MM.1S (cell line): ENCODE measurements at regions not wholly inside any gene's neighbourhood (a gene's known extent, or its start where the extent isn't known, plus 50 kb on each side); places are given as distances from the start of the nearest gene placed in this dataset.
A peak's percentile ranks its signal among the peaks of the same experiment; 100 is the strongest.

ENCODE experiments used
- DNase-seq: peaks from one replicate; pipeline ENCODE4 v3.0.0-alpha.2; 2015
- H2AFZ ChIP-seq: fragments of 300-600 bp; sonication (generic); 2 replicates; pipeline ENCODE4 v1.6.0; 2016; ENCODE audit warnings: antibody characterized with exemption, low read length
- H3F3A ChIP-seq: fragments of 300-600 bp; sonication (generic); 2 replicates; pipeline ENCODE4 v1.6.1; 2016; ENCODE audit warnings: mild to moderate bottlenecking, antibody characterized with exemption, low read length, moderate library complexity, mixed read lengths; ENCODE audit not compliant: insufficient read depth
- H3K27ac ChIP-seq: fragments of 300-600 bp; sonication (generic); 2 replicates; pipeline ENCODE4 v1.5.1; 2016; ENCODE audit warnings: mild to moderate bottlenecking, low read length
- H3K27me3 ChIP-seq: fragments of 300-600 bp; sonication (generic); replicated peaks from 2 replicates; pipeline ENCODE4 v1.6.0; 2016; ENCODE audit warnings: low read length; ENCODE audit not compliant: insufficient read depth
- H3K36me3 ChIP-seq: fragments of 300-600 bp; sonication (generic); replicated peaks from 2 replicates; pipeline ENCODE4 v1.6.1; 2016; ENCODE audit warnings: mild to moderate bottlenecking, low read length, mixed read lengths; ENCODE audit not compliant: insufficient read depth
- H3K4me1 ChIP-seq: fragments of 300-600 bp; sonication (generic); 2 replicates; pipeline ENCODE4 v1.6.1; 2016; ENCODE audit warnings: low read length, mixed read lengths
- H3K4me2 ChIP-seq: fragments of 300-600 bp; sonication (generic); 2 replicates; pipeline ENCODE4 v1.6.0; 2016; ENCODE audit warnings: low read depth, low read length
- H3K4me3 ChIP-seq: fragments of 300-600 bp; sonication (generic); 2 replicates; pipeline ENCODE4 v1.5.1; 2016; ENCODE audit warnings: low read length, mixed read lengths
- H3K79me2 ChIP-seq: fragments of 300-600 bp; sonication (generic); 2 replicates; pipeline ENCODE4 v1.6.1; 2016; ENCODE audit warnings: mixed run types, low read length, mixed read lengths
- H3K9ac ChIP-seq: fragments of 300-600 bp; sonication (generic); 2 replicates; pipeline ENCODE4 v1.6.1; 2016; ENCODE audit warnings: low read length, mixed read lengths
- H3K9me2 ChIP-seq: fragments of 300-600 bp; sonication (generic); replicated peaks from 2 replicates; pipeline ENCODE4 v1.6.1; 2016; ENCODE audit warnings: mild to moderate bottlenecking, low read length, mixed read lengths; ENCODE audit not compliant: insufficient read depth
- H3K9me3 ChIP-seq: fragments of 300-600 bp; sonication (generic); replicated peaks from 2 replicates; pipeline ENCODE4 v1.6.1; 2016; ENCODE audit warnings: mild to moderate bottlenecking, low read length, mixed read lengths; ENCODE audit not compliant: insufficient read depth
- H4K20me1 ChIP-seq: fragments of 300-600 bp; sonication (generic); 2 replicates; pipeline ENCODE4 v1.6.1; 2016; ENCODE audit warnings: mild to moderate bottlenecking, low read length, moderate library complexity, mixed read lengths; ENCODE audit not compliant: insufficient read depth
- CTCF ChIP-seq: fragments of 300-600 bp; sonication (generic); IDR thresholded peaks from 2 replicates; pipeline ENCODE4 v1.5.1; 2016; ENCODE audit warnings: antibody characterized with exemption, low read length, mixed read lengths
- EZH2 ChIP-seq: fragments of 300-600 bp; sonication (generic); optimal IDR thresholded peaks from 2 replicates; pipeline ENCODE3; 2017; ENCODE audit warnings: low read depth, mild to moderate bottlenecking, antibody characterized with exemption, low read length, mixed read lengths
- EZH2phosphoT487 ChIP-seq: fragments of 300-600 bp; sonication (generic); IDR thresholded peaks from 2 replicates; pipeline ENCODE4 v1.6.1; 2018; ENCODE audit warnings: antibody characterized with exemption, low read length

GRCh38 chr3:25889525-25889917 lies 99.6 kb downstream of the OXSM start:
- Histone ChIP-seq H3K27ac (no peak overlapping the region), H3K4me3 (no peak overlapping the region), H2AFZ (0 out of 2 replicates have a peak overlapping the region, but pooled peaks have one; percentile 3), H3K27me3 (no peaks in the 10 kb centered on the region), H4K20me1 (no peaks in the 10 kb centered on the region), H3K9ac (no peak overlapping the region), H3K4me2 (no peak overlapping the region), H3K9me3 (no peaks in the 10 kb centered on the region), H3K36me3 (no peaks in the 10 kb centered on the region), H3F3A (no peaks in the 10 kb centered on the region), H3K9me2 (no peaks in the 10 kb centered on the region), H3K4me1 (0 out of 2 replicates have a peak, but pooled peaks cover 4% of the 10 kb centered on the region), H3K79me2 (no peaks in the 10 kb centered on the region)
- no peak for DNase-seq
- TF ChIP-seq EZH2 (no peak), EZH2phosphoT487 (no peak), CTCF (no peak)

- TF ChIP-seq EZH2 (no peak), CTCF (no peak), EZH2phosphoT487 (no peak)
- Histone ChIP-seq H2AFZ (no peak overlapping the region), H3K27me3 (no peaks in the 10 kb centered on the region), H3K4me3 (no peak overlapping the region), H3K4me2 (no peak overlapping the region), H3K9me3 (no peaks in the 10 kb centered on the region), H3K79me2 (no peaks in the 10 kb centered on the region), H3K9ac (no peak overlapping the region), H3K9me2 (no peaks in the 10 kb centered on the region), H3F3A (no peaks in the 10 kb centered on the region), H4K20me1 (no peaks in the 10 kb centered on the region), H3K36me3 (no peaks in the 10 kb centered on the region), H3K4me1 (0 out of 2 replicates have a peak, but pooled peaks cover 4% of the 10 kb centered on the region), H3K27ac (no peak overlapping the region)
- no peak for DNase-seq
Observed at GRCh38 chr3:25894101-25894500, 104.2 kb downstream of the OXSM start.

- no peak for DNase-seq
- no peaks in the 10 kb centered on the region for H3K9me2 ChIP-seq
- no peaks in the 10 kb centered on the region for H4K20me1 ChIP-seq
- no peaks in the 10 kb centered on the region for H3K27me3 ChIP-seq
- H3K27ac ChIP-seq: no peak overlapping the region
- no peak for TF ChIP-seq EZH2
- TF ChIP-seq EZH2phosphoT487: no peak
- TF ChIP-seq CTCF: no peak
- H3K79me2 ChIP-seq: no peaks in the 10 kb centered on the region
- no peaks in the 10 kb centered on the region for H3K9me3 ChIP-seq
- no peak overlapping the region for H2AFZ ChIP-seq
- no peak overlapping the region for H3K9ac ChIP-seq
- H3F3A ChIP-seq: no peaks in the 10 kb centered on the region
- H3K4me2 ChIP-seq: no peak overlapping the region
- H3K36me3 ChIP-seq: no peaks in the 10 kb centered on the region
- H3K4me1 ChIP-seq: no peaks in the 10 kb centered on the region
- no peak overlapping the region for H3K4me3 ChIP-seq
Observed at GRCh38 chr3:25895031-25895430, 105.1 kb downstream of the OXSM start.

GRCh38 chr3:25895443-25895842 lies 105.6 kb downstream of the OXSM start:
- Histone ChIP-seq H3K27ac (no peak overlapping the region), H3F3A (no peaks in the 10 kb centered on the region), H3K4me3 (no peak overlapping the region), H3K27me3 (no peaks in the 10 kb centered on the region), H3K4me1 (no peaks in the 10 kb centered on the region), H3K4me2 (no peak overlapping the region), H3K36me3 (no peaks in the 10 kb centered on the region), H2AFZ (no peak overlapping the region), H4K20me1 (no peaks in the 10 kb centered on the region), H3K9me3 (no peaks in the 10 kb centered on the region), H3K9me2 (no peaks in the 10 kb centered on the region), H3K79me2 (no peaks in the 10 kb centered on the region), H3K9ac (no peak overlapping the region)
- DNase-seq: no peak
- TF ChIP-seq CTCF: no peak
- TF ChIP-seq EZH2: no peak
- TF ChIP-seq EZH2phosphoT487: no peak
